Activated naive CD4-positive, alpha-beta T cell treated with anti-CD3 and anti-CD28 coated beads, Interleukin-2, amount 50 U/mL, for 72 hours (primary cell): ENCODE measurements at regions not wholly inside any gene's neighbourhood (a gene's known extent, or its start where the extent isn't known, plus 50 kb on each side); places are given as distances from the start of the nearest gene placed in this dataset.
A peak's percentile ranks its signal among the peaks of the same experiment; 100 is the strongest.
"Not testable (repeated sequence)": the region's sequence is repeated elsewhere in the genome, so short reads cannot be mapped to it uniquely, and the experiment has no call there.

Experiments
- ATAC-seq, 2 donors: fragments of 150-1000 bp; cut with Tn5 transposase; 2 replicates each; pipeline ENCODE4 v1.10.0; 2021; ENCODE audit warnings: mild to moderate bottlenecking in 2 of 2, moderate library complexity in 2 of 2
- DNase-seq, 2 donors: peaks; one replicate each; pipeline ENCODE4 v3.0.0; 2021 to 2022; ENCODE audit warnings: low spot score in 2 of 2
- H3K27ac Mint-ChIP-seq, 2 donors: one replicate each; pipeline ENCODE4 v1.8.0; 2022; ENCODE audit warnings: mild to moderate bottlenecking in 2 of 2, mixed read lengths in 2 of 2
- H3K36me3 Mint-ChIP-seq, 2 donors: one replicate each; pipeline ENCODE4 v1.8.0; 2022; ENCODE audit warnings: mixed read lengths in 2 of 2
- H3K9me3 Mint-ChIP-seq, 2 donors: one replicate each; pipeline ENCODE4 v1.8.0; 2022; ENCODE audit warnings: mixed read lengths in 2 of 2

DNA sequence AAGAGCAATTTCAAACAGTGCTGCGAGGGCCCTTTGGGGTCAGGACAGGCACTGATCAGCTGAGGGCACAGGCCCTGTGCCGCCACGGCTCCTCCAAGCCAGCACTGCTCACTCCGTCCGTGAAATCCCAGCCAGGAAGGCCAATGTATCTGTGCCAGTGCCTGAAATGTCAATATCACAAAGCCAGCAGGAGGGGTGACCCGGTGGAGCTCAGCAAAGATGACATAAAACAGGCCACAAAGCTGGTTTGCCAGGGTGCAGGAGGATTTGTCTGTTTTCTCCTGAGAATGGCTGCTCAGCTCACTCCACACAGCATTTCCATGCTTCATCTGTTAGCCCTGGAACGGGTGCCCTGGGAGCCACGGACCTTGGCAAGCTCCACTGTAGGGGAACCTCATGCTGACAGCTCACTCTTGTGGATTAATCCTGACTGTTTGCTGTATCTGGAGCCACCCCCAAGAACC, 192.5 kb upstream of the SULF2 start:
- not testable (repeated sequence) for DNase-seq, H3K27ac Mint-ChIP-seq, H3K9me3 Mint-ChIP-seq, ATAC-seq, H3K36me3 Mint-ChIP-seq

DNA sequence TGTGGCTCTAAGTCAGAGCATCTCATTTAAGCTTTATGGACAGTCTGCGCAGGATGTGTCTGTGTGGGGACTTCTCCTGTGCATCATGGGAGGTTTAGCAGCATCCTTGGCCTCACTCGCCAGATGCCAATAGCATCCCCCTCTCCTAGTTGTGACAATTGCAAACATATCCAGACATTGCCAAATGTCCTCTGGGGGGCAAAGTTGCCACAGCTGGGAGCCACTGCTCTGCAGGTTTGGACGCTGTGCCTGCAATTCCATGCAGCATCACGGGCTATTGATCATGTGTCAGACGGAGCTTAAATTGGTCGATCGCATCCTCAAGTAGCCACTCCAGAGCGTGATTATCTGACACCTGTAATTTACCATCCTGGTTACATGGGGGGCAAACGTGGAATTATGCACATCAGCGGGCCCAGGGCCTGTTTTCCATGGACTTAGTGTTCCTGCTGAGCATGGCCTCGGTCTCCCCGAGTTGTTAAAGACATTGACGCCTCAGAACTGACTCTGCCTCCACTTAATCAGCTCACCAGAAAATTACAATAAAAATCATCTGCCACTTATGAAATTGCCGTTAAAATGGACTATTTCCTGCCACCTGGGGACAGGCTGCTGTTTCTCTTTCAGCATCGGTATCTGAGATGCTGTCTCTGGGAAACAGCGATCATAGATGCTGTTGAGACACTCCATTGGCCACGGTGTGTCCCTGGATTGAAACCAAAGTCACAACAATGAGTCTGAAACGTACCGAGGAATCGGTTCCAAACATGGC, 191.9 kb upstream of the SULF2 start:
- not testable (repeated sequence) for ATAC-seq, DNase-seq, H3K9me3 Mint-ChIP-seq, H3K27ac Mint-ChIP-seq, H3K36me3 Mint-ChIP-seq

DNA sequence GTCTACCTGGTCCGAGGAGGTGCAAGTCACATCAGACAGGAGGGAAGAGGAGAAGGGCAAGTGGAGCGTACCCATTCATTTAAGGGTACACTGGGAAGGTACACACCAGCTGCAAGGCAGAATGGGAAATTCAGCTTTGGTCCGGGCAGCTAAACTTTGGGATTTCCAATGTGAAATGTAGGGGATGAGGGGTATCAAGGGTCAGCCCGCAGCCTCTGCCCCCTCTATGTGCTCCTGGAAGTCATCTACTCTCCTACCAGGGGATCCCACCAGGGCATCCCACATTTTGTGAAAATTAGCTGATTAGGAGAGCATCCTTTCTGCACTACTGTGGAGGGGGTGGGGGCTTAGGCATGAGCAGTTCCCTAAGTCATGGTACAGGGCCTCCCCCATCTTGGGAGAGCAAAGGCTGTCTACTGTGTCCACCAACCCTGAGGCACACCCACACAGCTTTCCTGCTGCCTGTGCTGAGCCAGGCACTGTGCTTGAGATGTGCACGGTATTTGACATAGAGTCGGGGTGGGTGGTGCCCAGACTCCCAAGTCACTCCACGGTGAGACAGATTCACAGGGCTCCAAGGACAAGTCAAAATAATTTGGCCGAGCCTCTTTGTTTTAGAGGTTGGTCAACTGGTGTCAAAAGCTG, 189.1 kb upstream of the SULF2 start:
- ATAC-seq (no peak), DNase-seq (no peak)
- Mint-ChIP-seq H3K27ac (no peak overlapping the region), H3K9me3 (no peaks in the 10 kb centered on the region), H3K36me3 (no peaks in the 10 kb centered on the region)

DNA sequence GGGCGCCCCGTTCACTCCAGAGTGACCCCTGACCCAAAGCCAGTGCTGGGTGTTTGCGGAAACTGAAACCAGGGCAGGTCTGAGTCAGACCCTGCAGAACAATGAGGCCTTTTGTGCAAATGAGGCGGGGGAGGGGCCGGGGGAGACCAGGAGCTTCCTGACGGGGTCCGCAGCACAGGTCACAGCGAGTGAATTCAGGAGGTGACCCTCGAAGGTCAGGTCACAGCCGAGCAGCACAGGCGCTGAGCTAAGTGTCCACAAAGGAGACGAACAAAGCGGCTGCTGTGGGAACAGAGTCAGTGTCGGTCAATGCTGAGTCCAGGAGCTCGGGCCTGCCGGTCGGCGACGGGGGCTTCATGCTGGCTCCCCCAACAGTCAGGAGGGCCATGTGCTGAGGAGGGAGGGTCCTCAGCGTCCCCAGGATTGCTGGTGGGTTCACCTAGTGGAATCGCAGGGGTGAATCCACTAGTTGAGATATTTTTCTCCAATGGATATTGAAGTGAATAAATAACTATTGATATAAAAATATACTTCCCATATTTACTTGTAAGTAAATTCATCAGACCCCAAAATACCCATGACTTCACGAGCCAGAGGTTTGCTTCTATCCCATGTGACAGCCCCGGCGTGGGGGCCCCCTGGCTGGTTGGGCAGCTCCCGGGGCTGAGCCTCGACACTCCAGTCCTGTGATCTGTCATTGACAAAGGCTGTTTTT, 188.4 kb upstream of the SULF2 start:
- Mint-ChIP-seq H3K27ac (no peak overlapping the region), H3K36me3 (no peaks in the 10 kb centered on the region), H3K9me3 (no peaks in the 10 kb centered on the region)
- ATAC-seq = no peak
- DNase-seq = no peak

DNA sequence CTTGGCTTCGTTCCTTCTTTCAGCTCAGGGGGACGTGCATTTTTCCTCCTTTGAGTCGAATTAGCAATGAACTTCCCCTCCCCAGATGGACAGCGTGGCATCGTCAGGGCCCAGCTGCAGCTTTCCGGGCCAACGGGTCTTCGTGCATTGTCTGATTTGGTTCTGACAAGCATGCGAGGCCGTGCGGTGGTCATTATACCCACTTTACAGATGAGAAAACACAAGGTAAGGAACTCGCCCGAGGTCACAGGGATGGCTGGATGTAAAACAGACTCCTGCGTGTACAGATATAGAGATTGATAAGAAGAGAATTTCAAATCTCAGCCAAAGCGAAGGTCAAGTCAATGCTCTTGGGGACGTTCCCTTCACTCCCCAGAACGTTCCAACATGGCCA, 187.6 kb upstream of the SULF2 start:
- H3K27ac Mint-ChIP-seq = no peak overlapping the region
- no peak for DNase-seq
- no peaks in the 10 kb centered on the region for H3K9me3 Mint-ChIP-seq
- ATAC-seq = no peak
- H3K36me3 Mint-ChIP-seq = no peaks in the 10 kb centered on the region

DNA sequence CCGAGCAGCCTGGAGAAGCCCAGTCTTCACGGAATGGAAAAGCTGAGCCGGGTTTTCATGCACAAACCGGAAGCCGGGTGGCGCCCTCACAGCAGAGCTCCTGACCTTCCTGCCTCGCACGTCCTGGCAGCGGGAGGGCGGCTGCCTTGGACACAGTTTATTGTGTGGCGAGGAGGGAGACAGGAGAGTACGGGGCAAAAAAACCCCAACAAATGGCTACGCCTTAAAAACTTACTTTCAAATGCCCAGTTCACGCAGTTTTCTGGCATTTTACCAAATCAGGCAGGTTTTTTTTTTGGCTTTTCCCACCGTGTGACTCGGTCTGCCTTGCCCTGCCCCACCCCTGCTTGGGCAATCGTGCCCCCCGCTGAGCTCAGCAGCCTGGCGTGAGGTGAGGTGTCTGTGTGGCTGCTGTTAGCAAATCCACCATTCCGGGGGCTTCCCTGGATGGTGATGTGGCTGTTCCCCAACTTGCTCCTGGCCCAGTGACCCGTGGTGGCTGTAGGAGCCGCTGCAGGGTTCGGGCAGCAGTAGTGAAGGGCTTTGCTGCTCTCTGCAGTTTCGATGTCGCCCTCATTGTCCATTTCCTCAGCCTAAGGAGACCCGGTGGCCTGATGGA, 187.1 kb upstream of the SULF2 start:
- H3K9me3 Mint-ChIP-seq, ATAC-seq, H3K36me3 Mint-ChIP-seq, DNase-seq, H3K27ac Mint-ChIP-seq: not testable (repeated sequence)

DNA sequence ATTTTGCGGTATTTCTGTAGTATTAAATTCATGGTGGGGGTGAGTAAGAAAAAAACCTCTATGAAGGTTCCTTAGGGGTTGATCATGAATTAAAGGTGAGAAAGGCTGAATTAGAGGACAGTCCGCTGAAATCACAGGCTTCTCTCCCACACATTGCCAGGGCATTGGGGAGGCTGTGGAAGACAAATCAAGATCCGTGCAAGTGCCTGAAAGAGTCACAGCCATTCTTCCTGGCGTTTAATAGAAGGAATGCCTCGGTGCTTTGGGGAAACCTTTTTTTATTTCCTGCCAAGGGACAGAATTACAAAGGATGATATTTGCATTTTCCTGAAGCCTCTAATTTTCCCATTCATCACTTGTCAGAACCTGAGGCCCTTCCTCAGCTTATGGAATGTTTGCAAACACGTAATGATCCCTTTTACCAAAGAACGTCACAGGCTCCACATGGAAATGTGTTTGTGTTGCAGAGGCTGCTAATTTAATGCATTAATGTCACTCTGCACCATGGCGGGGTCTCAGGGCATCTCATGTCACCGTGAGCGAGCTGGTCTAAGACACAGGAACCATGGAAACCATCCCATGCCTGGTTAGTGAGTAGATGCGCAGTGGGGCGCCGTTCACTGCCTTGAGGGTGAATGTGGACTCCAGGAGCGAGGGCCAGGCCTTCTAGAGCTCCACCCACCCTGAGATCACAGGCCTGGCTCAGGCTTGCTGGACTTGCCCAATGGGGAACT, 185.9 kb upstream of the SULF2 start:
- Mint-ChIP-seq H3K9me3 (no peaks in the 10 kb centered on the region), H3K36me3 (no peaks in the 10 kb centered on the region), H3K27ac (no peak overlapping the region)
- ATAC-seq = no peak
- DNase-seq = no peak

DNA sequence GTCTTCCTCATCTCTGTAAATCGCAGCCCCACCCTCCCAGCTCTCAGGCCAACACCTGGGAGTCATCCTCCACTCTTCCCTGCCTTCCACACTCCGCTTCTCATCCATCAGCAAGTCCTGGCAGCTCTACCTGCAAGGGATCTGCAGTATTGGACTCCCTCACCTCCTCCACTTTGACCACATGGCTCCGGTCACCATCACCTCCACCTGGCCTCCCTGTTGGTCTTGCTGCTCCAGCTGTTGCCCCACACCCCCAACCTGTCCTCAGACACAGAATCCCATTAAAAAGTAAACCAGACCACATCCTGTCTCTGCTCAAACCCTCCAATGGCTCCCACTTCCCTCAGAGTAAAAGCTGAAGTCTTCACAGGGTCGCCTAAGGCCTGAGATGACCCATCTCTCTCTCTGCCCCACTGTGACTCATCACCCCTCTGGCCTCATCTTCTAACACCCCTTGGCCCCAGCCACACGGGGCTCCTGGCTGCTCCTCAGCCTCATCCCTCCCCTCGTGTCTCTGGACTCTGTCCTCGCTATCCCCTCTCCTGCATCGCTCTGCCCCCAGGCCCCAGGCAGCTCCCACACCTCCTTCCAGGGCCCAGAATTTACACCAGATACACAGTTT, 185.1 kb upstream of the SULF2 start:
- no peaks in the 10 kb centered on the region for H3K9me3 Mint-ChIP-seq

DNA sequence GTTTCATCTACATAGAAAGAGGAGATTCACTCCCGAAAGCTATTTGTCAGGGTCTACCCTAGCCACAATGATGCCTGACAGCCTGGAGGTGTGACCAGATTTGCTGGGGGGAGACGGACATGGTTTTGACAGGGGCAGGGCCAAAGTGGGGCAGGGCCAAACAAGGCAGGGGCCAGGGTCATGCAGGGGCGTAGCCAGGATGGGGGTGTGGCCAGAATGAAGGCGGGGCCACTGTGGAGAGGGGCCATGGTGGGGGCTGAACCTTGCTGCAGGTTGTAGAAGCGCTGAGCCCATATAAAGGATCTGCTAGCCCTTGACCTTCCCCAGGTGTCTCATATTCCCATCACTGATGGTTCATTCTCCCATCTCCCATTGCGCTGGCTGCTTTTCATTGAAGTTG, 184.1 kb upstream of the SULF2 start:
- no peak overlapping the region for H3K27ac Mint-ChIP-seq
- no peaks in the 10 kb centered on the region for H3K36me3 Mint-ChIP-seq
- no peaks in the 10 kb centered on the region for H3K9me3 Mint-ChIP-seq
- ATAC-seq (no peak), DNase-seq (no peak)

More for the DNA sequence above, 185.1 kb upstream of the SULF2 start:
- H3K27ac Mint-ChIP-seq = peak overlapping the region in 1 of 2 donors; percentile 33
- ATAC-seq (peak in 1 of 2 donors; percentile 18), DNase-seq (no peak)
- no peaks in the 10 kb centered on the region for H3K36me3 Mint-ChIP-seq

DNA sequence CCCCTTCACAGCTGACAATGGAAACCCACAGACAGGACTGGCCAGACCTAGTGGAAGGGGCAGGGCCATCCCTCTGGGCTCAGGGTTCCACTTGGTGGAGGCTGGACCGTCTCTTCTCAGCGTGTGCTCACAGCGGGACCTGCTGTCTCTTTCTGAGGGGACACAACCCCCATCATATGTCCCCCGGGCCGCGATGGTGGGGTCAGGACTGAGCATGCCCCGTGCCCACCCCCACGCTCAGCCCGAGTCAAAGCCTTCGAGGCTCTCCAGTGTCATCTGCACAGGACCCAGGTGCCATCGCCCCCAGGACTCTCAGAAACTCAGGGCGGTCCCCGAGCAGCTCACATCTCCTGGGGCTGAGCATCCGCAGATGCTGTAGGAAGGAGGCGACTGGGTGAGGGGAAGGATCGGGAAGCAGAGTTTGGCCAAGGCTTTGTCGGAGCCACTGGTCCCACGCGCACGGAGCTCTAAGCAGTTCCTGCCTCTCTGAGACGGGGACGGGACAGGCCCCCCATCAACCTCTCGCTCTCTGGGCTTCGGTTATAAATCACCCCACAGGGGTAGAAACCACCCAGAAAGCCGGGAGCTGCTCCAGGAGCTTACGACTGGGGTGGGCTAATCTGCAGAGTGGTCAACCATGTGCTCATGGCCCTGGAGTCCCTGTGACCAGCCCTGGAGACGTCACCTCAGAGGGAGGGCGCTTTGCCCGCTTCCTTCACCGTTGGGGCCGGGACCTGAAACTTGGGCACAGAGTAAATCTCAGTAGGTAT, 183.4 kb upstream of the SULF2 start:
- DNase-seq (no peak), ATAC-seq (no peak)
- no peaks in the 10 kb centered on the region for H3K36me3 Mint-ChIP-seq
- no peak overlapping the region for H3K27ac Mint-ChIP-seq
- no peaks in the 10 kb centered on the region for H3K9me3 Mint-ChIP-seq

DNA sequence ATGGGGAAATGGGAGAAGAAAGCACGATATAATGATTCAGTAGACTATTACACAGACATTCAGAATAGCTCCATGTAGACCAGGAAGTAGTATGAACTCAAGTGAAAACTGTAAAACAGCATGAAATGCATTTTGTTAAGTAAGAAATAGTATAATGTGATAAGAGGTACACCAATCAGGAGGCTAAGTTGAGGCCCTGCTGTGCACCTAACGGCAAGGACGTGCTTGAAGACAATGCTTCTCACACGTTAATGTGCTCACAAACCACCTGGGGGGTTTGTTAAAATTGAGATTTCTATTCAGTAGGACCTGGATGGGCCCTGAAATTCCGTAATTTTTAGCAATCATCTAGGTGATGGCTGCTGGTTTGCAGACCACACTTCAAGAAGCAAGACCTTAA, 178.9 kb upstream of the SULF2 start:
- H3K36me3 Mint-ChIP-seq = no peaks in the 10 kb centered on the region
- DNase-seq (no peak), ATAC-seq (no peak)
- H3K27ac Mint-ChIP-seq = no peak overlapping the region
- H3K9me3 Mint-ChIP-seq = no peaks in the 10 kb centered on the region

DNA sequence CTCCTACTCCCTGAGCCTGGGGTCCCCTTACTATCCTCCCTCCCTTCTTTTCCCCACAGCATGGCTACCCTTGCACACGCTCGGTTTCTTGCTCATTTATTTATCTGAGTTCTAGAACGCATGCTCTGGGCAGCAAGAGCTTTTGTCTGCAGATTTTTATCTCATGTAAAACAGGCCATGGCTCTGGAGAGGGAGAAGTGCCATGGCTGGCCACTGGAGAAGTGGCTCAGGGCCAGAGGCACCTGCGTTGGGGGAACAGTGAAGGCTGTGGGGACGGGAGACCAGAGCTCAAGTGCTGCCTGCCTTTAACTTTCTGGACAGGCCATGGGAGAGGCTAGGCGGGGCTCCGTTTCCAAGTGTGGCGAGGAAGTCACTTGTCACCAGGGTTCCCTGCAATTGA, 177.7 kb upstream of the SULF2 start:
- no peak overlapping the region for H3K27ac Mint-ChIP-seq
- H3K9me3 Mint-ChIP-seq = no peaks in the 10 kb centered on the region
- no peaks in the 10 kb centered on the region for H3K36me3 Mint-ChIP-seq
- DNase-seq (no peak), ATAC-seq (no peak)

DNA sequence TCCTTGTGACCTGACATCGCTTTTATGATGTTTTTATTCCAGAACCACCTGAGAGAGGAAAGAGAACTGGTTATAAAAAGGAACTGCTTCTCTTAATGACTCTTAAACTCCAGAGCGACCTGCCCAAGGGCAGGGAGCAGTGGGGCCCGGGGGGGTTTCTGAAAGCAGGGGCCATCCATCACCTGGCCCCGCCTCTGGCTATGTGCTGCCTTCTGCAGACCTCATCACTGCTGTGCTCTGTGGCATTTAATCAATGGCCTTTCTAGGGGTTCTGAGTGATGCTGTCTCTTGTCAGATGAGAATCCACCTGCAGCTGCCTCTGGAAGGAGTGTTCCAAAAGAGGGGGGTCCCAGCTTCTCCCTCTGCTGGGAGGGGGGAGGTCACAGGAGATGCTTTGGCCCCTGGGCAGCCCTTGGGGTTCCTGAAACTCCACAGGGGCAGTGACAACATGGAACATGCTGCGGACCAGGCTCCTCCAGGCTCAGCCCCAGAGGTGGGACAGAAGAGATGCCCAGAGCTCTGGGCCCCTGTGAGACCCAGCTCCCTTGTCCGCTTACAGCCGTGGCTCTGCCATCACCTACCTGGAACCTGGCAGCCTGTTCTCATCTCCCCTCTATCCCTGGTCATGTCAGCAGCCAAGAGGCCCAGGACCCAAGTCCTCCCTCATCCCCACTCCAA, 177.1 kb upstream of the SULF2 start:
- Mint-ChIP-seq H3K9me3 (no peaks in the 10 kb centered on the region), H3K36me3 (no peaks in the 10 kb centered on the region), H3K27ac (no peak overlapping the region)
- ATAC-seq (no peak), DNase-seq (no peak)

DNA sequence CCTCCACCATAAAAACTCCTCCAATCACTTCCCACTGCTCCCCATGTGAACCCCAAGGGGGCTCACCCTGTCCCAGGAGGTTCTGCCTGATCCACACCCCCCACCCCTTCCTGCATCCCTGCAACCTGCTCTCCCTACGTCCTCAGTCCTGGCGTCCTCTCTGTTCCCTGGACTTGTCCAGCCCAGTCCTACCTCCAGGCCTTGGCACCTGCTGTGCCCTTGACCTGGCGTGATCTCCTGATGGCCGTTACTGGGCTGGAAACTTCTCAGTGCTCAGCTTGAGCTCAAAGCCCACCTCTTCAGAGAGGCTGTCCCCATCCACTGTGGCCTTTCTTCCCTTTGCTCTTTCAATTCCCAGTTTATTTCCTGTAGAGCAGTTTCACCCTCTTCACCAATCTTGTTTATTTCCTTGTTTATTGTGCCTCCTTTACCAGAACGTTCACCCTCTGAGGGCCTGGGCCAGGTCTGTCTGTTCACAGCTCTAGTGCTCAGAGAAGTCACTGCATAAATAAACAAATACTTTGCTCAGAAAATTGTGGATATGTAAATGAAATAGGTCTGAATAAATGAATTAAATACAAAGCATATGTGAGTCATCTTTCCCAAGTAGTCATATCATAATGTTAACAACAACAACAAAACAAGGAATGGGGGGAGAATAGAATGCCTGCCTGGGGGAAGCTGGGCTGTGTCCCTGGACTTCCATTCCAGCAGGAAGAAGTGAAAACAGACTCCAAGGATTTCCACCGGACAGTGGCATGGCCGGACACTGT, 175.7 kb upstream of the SULF2 start:
- Mint-ChIP-seq H3K9me3 (no peaks in the 10 kb centered on the region), H3K27ac (peak overlapping the region; percentile 31 to 70), H3K36me3 (no peaks in the 10 kb centered on the region)
- ATAC-seq = no peak
- DNase-seq = no peak
